ENCODE measurements at regions not wholly inside any gene's neighbourhood (a gene's known extent, or its start where the extent isn't known, plus 50 kb on each side); places are given as distances from the start of the nearest gene placed in this dataset.

- DNase-seq (ENCODE audit: low read depth, low spot score), result no peak
Measured at GRCh38 chr6:134531611-134532010, 213.7 kb upstream of the SGK1 start.

DNA sequence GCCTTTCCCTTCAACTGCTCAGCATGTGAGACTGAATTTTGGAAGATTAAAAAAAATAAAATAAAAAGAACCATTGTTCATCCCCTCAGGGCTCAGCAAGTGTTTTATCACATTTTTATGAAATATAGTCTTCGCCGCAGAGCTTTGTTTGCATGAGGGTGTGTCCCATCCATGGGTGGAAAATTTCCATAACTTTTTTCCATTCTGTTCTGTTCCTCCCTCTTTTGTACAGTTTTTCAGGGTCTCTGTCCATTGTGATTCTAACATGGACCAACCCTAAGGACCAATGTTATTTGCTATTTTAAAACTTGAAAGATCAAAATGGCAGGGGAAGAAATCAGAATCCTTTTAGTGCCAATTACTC, 213.3 kb upstream of the SGK1 start:
- no peak for DNase-seq (ENCODE audit: low read depth, low spot score)

DNA sequence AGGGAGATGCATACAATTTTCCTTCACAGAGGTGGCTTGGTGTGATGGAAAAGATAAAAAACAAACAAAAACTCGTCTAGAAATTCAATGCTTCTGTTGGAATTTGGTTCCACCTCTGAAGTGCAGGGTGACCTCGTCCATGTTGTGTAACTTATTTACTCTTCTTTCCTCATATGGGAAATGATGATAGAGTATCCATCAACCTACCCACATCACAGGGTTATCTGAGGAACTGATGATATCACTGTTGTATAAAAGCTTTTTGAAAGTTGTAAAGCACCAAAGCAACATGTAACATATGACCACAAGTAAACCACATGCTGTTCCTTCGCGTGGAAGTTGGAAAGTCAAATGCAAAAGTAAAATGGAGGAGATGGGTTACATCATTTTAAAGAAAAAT, 212.0 kb upstream of the SGK1 start:
- DNase-seq (ENCODE audit: low read depth, low spot score), result no peak

- no peak for DNase-seq (ENCODE audit: low read depth, low spot score)
Measured at GRCh38 chr6:134529305-134529704, 211.4 kb upstream of the SGK1 start.

DNA sequence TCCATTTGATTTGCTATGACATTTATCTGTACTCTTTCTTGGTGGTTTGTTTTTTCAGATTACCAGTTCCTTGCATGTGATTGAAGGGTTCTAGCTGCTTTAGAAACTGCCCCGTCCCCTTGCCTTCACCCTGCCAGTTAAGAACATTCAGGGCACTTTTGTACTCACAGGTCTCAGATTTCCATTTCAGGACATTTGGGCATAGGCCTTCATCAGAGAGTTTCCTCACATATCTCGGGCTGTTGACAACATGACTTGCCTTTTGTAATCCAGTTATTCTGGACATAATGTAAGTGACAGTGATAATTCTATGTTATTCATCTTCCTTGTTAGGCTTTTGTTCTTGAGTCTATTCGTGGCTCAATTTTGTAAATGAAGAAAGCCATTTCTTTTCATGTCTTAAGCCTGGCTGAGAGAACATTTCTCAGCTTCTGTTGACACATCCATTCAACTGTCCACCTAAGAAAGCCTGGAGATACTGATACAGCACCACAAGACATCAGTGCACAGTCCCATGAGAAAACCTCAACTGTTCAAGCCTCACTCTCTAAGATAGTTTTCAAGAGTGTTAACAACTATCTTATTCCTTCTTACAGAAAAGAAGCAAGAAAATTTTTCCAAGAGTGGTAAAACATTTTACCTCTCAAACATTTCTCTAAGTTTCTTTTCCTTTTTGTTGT, 209.3 kb upstream of the SGK1 start:
- no peak for DNase-seq (ENCODE audit: low read depth, low spot score)

DNA sequence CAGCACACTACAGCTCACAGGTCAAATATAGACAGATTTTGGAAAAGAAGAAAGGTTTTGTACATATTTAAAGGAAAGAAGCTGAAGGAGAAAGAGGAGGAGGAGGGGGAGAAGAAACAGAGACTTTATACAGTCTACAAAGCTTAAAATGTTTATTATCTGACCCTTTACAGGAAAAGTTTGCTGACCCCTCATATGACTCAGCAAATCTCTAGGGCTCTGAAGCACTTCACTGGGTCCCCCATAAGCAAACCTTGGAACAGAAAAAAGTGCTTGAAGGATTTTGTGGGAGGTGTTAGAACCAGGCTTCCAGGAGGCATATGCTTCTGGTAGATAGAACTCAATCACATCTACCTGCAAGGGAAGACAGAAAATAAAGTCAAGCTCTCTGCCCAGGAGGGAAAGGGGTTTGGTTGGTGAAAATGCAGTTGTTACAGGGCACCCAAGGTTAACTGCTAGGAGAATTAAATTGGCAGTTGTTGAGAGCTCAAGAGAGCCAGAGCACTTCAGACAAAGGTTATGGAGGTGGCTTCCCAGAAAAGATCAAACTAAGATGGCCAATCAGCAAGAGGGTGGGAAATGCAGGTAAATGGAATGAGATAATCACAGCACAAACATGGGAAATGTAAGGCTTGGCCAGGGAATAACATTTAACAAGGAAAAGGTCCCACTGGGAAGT, 207.4 kb upstream of the SGK1 start:
- DNase-seq (ENCODE audit: low read depth, low spot score), result no peak

- DNase-seq (ENCODE audit: low read depth, low spot score), result no peak
Measured at GRCh38 chr6:134523903-134524650, 206.2 kb upstream of the SGK1 start.

GRCh38 chr6:134523051-134523450, 205.1 kb upstream of the SGK1 start:
- no peak for DNase-seq (ENCODE audit: low read depth, low spot score)

DNA sequence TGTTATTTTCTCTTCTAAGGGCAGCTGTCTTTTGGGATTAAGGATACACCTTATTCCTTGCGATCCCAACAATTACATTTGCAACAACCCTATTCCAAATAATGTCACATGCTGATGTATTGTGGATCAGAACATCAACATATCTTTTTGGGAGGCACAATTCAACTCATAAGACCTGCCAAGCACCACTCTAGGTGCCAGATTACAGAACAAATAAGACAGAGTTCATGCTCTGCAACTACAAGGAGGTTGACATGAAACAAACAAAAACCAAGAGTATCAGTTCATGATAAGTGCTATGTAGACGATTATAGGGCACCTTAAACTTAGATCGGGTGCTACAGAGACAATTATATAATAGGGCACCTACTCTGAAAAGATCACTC, 203.2 kb upstream of the SGK1 start:
- no peak for DNase-seq (ENCODE audit: low read depth, low spot score)

- DNase-seq (ENCODE audit: low read depth, low spot score), result no peak
Measured at GRCh38 chr6:134520181-134521115, 202.5 kb upstream of the SGK1 start.

DNA sequence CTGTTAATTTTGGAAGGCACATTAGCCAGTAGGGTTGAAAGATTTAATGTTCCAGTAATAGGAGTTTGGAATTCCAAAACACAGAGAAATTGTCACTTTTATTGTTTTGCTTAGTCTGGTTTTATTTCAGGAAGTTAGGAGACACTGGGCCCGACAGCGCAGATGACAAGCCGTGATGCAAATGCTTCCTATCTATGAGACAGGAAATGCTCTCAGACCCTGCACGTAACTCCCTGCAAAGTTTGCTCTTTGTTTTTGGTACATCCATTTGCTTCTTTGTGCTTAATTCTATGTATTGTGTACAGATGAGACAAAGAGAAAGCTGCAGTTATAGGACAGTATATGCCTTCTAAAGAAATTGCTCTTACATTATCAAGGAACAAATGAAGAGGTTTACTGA, 201.6 kb upstream of the SGK1 start:
- DNase-seq (ENCODE audit: low read depth, low spot score), result no peak

DNA sequence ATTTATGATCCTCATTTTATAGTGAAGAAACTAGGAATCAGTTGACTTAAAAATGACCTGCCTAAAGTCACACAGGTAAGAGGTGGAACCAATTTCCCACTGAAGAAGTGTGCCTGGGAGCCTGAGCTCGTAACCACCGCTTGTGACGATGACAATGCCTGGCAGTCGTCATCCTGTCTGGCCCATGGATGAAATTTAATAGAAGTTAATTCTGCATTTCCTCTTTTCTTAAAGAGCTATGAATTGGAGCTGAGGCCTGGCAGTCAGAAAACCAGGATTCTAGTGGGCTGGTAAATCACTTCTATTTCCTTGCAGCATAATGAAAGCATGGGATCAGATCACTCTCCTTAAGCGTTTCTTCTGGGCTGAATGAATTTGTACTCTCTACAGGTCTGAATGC, 200.0 kb upstream of the SGK1 start:
- DNase-seq (ENCODE audit: low read depth, low spot score), result no peak

DNA sequence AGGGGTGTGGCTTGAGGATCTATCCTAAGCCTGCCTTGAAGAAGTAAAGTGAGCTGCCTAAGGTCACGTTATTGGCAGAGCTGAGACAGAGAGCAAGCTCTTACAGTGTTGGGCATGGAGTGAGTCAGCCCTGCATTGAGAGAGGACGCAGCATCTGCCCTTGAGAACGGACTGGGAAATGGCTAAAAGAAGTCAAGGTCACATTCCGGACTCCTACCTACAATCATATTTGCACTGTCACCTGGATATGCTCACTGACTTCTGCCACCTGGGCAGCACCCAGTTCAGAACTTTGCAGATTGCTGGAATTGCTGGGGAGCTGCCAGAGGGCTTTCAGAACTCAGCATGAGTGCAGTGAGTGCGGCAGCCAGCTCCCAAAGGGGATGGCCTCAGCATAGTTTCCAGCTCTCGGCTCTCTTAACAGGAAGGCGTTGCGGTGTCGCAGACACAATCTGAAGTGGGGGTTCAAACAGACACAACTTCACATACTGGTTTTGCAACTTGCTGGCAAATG, 199.3 kb upstream of the SGK1 start:
- DNase-seq (ENCODE audit: low read depth, low spot score), result peak; percentile 73

GRCh38 chr6:134516582-134516981, 198.7 kb upstream of the SGK1 start:
- DNase-seq (ENCODE audit: low read depth, low spot score), result peak; percentile 24

- no peak for DNase-seq (ENCODE audit: low read depth, low spot score)
Measured at GRCh38 chr6:134515986-134516385, 198.1 kb upstream of the SGK1 start.

DNA sequence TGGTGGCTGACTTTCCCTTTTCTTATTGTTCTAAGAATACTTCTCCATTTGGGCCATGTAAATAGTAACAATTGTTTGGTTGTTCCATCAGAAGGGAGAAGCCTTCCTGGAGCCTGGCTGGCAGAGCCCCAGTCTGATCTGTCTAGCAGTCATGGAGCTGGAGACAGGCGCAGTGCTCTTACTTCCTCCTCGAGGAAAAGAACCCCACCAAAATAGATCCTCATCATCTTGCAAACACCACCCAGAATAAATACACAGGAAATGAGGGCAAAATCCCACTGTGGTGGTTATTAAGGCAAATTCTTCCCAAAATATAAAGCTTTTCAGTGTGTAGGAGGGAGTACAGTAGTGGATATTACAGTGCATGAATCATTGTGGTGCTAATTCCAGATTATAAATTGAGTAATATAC, 195.1 kb upstream of the SGK1 start:
- no peak for DNase-seq (ENCODE audit: low read depth, low spot score)

- no peak for DNase-seq (ENCODE audit: low read depth, low spot score)
Measured at GRCh38 chr6:134511984-134512683, 194.2 kb upstream of the SGK1 start.

DNA sequence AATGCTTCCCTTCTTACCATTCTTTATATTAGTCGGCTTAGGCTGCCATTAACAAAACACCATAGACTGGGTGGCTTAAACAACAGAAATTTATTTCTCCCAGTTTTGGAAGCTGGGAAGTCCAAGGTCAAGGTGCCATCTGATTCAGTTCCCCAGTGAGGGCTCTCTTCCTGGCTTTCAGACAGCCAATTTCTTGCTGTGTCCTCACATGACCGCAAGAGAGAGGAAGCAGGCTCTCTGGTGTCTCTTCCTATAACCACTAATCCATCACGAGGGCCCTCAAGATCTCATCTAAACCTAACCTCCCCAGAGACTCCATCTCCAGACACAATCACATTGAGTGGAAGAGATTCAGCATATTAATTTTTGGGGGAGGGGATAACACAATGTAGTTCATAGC, 193.0 kb upstream of the SGK1 start:
- no peak for DNase-seq (ENCODE audit: low read depth, low spot score)

DNA sequence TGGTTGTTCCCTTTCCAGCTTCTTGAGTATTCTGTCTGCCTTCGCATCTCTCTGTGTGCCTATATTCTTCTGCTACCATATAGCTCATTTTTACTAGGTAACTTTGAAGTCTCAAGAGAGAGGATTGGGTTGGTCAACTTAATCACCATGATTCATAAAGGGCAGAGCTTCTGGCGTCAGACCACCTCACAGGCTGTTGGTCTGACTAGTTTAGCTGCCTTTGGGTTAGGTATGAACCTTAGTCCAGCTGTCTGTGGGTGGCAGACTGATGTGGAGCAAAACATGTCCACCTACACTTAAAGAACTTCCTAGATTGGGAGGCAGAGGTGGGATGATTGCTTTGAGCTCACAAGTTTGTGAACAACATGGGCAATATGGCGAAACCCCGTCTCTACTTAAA, 192.2 kb upstream of the SGK1 start:
- no peak for DNase-seq (ENCODE audit: low read depth, low spot score)

- DNase-seq (ENCODE audit: low read depth, low spot score), result no peak
Measured at GRCh38 chr6:134508862-134509498, 191.1 kb upstream of the SGK1 start.

DNA sequence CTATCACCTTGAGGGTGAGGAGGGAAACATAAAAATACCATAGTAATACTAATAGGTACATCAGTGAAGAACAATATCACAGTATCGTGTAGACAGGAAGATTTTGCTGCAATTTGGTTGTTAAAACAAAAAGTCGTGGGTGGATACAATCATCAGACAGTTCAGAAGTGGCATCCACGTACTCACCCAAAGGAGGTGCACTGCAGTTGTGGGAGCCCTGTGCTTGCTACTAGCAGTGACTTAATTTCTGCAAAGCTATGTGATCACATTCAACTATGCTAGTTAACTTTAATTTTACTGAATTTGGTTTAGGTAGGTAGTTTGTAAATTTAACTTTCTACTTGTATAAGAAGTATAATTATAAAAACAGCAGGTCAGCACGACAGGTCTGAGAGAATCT, 188.2 kb upstream of the SGK1 start:
- DNase-seq (ENCODE audit: low read depth, low spot score), result no peak

Measured in brain pericyte (primary cell).